NT2/D1 (cell line): ENCODE measurements at regions not wholly inside any gene's neighbourhood (a gene's known extent, or its start where the extent isn't known, plus 50 kb on each side); places are given as distances from the start of the nearest gene placed in this dataset.

Experiments
- SUZ12 ChIP-seq: IDR thresholded peaks from 2 replicates; pipeline ENCODE4 v1.6.1; 2011; ENCODE audit not compliant: insufficient read length, insufficient read depth; ENCODE audit errors: extremely low read depth
- YY1 ChIP-seq: IDR thresholded peaks from 2 replicates; pipeline ENCODE4 v1.6.1; 2011; ENCODE audit not compliant: insufficient read length, insufficient read depth
- ZNF274 ChIP-seq: IDR thresholded peaks from 2 replicates; pipeline ENCODE4 v1.6.1; 2011; ENCODE audit warnings: mild to moderate bottlenecking, low read depth, low read length

GRCh38 chr14:36429692-36430091 is 90.3 kb downstream of the NKX2-1 start:
- no peak for TF ChIP-seq ZNF274
- TF ChIP-seq SUZ12: no peak
- TF ChIP-seq YY1: no peak
